GM18502 (cell line): ENCODE measurements at regions not wholly inside any gene's neighbourhood (a gene's known extent, or its start where the extent isn't known, plus 50 kb on each side); places are given as distances from the start of the nearest gene placed in this dataset.

ENCODE experiments used
- ATAC-seq: cut with Tn5 transposase; IDR thresholded peaks from one replicate; pipeline ENCODE4 v1.9.1; 2021; ENCODE audit warnings: mild to moderate bottlenecking; ENCODE audit not compliant: unreplicated experiment, poor library complexity

DNA sequence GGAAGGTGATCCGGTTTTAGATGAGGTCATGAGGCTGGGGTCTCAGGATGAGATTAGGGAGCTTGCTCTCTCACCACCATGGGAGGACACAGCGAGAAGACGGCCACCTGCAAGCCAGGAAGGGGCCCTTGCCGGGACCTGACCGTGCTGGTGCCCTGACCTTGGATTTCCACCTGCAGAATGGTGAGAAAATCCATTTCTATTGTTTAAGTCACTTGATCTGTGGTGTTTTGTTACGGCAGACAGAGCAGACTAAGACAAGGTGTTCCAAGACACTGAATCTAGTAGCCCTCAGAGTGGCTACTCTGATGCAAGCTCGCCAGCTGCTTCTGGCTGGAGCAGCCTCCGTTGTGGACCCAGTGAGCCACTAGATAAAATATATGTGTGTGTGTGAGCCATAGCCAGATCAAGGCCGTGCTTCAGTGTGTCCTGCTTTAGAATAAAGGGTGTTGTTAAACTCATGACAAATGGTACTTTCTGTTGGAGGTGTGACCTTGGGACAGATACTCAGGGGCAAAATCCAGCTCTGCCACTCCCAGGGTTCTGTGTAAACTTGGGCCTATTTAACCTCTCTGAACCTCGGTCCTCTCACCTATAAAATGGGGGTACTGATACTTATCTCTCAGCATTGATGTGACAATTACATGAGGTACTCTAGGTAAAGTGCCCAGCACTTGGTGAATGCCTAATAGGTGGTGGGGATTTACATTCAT lies 67.9 kb upstream of the STX18 start:
- ATAC-seq = no peak

DNA sequence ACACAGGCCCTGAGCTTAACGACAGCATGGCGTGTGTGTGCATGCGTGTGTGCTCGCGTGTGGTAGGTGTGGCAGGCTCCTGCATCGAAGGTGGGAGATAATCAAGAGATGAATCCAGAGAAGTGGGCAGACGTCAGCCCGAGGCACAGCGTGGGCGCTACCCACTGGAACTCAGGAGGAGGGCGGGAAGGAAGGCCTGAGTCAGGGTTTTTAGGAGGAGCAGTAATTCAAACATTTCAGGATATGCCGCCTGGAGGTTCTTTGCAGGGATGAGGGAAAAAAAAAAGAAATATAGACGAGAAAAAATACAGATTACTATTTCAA lies 66.3 kb upstream of the STX18 start:
- ATAC-seq = no peak

DNA sequence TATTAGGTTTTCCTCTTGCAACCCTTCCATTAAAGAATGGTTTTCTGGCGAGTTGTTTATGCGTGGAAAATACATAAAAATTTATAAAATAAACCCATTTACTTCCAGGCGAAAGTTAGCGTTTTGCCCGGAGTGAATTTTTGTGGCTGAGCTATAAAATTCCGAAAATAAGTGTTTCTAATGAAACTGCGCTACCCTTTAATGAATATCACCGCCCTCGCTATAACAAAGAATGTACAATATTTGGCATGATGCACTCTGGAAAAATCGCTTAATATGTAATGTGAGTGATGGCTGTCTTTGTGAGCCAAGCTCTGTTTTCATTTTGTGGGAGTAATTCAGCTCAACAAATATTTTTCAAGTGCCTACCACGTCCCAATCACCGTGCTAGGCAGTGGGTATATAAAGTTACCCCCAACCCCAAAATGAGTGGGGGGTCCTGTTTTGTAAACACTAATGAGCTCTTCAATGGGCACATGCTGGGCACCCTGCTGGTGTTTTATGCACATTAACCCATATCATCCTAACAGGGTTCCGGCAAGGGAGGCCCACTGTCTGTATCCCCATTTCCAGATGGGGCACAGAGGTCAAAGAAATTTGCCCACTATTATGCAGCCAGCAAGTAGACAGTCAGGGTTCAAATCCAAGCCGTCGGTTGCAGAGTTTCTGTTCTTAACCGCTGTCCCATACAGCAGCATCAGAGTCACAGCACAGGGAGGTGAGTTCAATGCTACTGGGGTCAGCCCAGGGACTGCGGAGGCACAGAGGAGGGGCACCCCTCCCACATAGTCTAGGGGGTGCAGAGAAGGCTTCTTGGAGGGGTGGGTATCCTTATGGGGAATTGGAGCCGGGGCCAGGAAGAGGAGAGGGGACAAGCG lies 65.7 kb upstream of the STX18 start:
- ATAC-seq = no peak

DNA sequence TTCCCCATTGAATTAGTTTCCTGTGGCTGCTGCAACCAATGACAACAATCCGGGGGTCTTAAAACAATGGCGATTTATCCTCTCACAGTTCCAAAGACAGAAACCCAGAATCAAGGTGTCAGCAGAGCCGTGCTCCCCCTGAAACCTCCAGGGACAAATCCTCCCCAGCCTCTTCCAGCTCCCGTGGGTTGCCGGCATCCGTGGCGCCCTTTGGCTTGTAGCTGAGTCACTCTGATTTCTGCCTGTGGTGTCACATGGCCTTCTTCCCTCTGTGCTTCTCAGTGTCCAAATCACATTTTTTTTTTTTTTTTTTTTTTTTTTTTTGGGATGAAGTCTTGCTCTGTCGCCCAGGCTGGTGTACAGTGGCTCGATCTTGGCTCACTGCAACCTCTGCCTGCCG lies 64.5 kb upstream of the STX18 start:
- no peak for ATAC-seq

DNA sequence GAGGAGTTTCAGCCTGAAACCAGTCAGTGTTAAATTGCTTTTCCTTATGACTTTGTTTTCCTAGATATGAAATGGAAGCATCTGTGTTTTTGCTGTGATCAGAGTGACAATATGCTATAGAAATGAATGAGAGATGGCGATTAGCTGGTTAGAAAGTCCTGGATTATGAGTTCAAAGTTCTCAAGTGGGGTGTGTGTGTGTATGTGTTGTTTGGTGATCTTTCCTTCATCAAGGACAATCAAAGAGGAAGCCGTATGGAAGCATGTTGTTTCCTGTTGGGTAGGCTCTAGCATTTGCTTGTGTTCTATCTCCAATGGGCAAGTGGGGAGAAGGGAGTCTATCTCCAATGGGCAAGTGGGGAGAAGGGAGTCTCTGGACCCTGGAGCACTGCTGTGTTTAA lies 64.0 kb upstream of the STX18 start:
- no peak for ATAC-seq

DNA sequence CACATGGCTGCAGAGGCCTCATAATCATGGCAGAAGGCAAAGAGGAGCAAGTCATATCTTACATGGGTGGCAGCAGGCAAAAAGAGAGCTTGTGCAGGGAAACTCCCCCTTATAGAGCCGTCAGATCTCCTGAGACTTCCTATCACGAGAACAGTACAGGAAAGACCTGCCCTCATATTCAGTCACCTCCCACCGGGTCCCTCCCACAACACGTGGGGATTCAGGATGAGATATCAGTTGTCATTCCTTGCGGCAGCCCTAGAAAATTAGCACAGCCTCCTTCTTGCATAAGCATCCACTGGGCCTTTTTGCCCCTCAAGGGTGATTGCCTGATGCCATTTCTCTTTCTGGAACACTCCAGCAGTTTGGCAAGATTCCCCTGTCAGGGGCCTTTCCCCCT lies 61.7 kb upstream of the STX18 start:
- ATAC-seq = no peak

DNA sequence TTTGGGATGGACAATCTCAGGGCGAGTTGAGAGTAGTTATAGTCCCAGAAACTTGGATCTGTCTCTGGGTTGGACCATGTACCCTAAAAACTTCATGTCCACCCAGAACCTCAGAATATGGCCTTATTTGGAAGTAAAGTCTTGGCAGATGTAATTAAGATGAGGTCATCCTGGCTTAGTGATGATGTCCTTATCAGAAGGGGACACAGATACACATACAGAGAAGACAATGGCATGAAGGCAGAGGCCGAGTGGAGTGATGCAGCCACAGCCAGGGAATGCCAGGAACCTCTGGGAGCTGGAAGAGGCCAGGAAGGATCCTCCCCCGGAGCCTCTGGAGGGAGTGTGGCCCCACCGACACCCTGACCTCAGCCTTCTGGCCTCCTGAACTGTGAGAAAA lies 61.2 kb upstream of the STX18 start:
- no peak for ATAC-seq

DNA sequence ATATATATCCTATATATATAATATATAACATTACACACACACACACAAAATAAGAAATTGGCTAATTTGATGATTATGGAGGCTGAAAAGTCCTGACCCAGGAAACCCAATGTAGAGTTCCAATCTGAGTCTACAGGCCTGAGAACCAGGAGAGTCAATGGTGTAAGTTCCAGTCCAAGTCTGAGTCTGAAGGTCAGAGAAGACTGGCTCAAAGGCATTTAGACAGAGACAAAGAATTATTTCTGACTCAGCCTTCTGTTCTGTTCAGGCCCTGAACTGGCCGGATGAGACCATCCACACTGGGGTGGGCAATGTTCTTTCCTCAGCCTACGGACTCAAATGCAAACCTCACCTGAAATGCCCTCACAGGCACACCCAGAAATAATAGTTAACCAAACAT lies 60.6 kb upstream of the STX18 start:
- no peak for ATAC-seq

DNA sequence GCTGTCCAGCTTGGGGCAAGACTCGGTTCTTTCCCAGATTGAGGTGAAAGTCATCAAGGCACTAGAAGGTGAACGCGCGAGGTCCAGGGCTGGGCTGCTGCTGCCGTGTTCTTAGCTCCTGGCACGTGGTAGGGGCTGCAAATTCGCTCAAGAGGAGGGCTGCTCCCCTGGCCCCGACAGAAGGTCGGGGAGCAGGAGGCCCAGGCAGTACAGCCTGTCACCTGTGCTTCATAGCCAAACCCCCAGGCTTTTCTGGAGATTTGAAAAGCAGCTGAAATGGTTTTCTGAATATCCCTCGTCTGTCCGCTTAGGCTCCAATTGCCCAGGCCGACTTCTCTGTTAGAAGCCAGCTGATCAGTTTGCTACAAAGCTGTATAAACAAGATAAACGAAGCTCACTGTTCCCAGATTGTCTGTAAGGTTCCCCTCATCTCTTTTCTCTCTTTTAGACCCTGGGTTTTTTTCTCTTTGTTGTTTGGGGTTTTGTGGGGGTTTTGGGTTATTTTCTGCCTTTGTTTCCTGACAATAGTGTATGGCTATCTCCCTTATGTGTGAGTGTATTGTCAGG lies 60.0 kb upstream of the STX18 start:
- ATAC-seq = no peak

DNA sequence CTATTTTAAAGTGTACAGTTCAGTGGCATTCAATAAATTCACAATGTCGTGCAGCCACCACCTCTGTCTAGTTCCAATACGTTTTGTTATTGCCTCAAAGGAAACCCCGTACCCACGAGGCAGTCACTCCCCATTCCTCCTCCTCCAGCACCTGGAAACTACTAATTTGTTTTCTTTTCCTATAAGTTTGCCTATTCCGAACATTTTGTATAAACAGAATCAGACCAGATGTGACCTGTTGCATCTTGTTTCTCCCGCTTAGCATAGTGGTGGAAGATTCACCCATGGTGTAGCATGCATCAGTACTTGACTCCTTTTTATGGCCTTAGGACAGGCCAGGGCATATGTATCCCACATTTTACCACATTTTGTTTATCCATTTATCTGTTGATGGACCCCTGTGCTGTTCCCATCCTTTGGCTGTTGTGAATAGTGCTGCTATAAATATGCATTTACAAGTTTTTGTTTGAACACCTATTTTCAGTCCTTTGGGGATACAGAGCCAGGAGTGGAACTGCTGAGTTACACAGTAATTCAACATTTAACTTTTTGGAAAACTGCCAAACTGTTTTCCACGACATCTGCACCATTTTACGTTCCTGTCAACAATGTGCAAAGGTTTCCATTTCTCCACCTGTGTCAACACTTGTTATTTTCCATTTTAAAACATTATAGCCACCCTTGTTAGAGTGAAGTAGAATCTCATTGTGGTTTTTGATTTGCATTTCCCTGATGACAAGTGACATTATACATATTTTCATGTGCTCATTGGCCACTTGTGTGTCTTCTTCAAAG lies 57.8 kb upstream of the STX18 start:
- ATAC-seq = no peak

DNA sequence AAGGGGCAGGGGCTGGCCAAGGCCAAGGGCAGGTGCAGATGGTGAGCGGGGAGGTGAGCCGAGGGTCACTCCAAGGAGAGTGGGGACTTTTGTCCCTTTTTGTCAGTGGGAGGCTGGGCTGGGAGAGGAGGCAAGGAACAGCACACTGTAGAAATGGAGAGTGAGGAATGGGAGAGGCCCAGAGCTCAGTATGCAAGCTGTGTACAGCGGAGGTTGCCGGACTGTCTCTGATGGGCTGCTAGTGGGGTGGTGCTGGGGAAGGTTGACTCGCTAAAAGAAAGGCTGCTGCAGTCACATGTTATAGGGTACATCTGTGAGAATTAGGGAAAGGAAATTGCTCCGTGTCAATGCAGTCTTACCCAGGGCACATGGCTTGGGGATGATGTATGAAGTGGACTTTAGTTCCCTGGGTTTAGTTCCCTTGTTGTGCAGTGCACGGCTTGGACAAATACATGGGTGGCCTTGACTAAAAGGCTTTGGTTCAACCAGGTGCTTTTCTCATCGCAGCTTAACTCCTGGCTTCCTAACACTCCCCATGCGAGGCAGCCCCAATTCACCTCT lies 57.1 kb upstream of the STX18 start:
- no peak for ATAC-seq

DNA sequence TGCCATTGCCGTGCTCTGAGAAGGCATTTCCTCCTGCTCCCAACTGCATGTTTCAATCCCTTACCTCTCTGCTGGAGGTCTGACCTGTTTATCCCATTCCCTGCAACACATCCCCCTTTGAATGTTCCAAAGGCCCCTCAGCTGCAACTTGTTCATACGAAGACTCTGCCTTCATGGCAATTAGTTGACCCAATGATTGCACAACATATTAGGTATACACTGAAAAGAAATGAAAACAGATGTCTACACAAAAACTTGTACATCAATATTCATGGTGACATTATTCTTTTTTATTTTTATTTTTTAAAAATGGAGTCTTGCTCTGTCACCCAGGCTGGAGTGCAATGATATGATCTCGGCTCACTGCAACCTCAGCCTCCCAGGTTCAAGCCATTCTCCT lies 54.9 kb upstream of the STX18 start:
- no peak for ATAC-seq

DNA sequence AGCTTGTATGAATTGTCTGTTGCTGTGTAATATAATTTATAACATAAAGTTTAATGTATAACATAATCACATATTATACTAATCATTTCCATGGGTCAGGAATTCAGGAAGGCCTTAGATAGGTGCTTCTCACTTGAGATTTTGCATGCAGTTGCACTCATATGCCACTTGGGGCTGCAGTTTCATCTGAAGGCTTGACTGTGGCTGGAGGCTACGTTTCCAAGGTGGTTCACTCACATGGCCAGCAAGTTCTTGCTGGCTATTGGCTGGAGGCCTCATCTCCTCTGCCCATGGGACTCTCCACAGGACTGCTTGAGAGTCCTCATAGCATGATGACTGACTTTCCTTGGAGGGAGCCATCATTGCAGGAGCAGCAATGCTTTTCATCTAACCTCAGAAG lies 53.4 kb upstream of the STX18 start:
- ATAC-seq = no peak

DNA sequence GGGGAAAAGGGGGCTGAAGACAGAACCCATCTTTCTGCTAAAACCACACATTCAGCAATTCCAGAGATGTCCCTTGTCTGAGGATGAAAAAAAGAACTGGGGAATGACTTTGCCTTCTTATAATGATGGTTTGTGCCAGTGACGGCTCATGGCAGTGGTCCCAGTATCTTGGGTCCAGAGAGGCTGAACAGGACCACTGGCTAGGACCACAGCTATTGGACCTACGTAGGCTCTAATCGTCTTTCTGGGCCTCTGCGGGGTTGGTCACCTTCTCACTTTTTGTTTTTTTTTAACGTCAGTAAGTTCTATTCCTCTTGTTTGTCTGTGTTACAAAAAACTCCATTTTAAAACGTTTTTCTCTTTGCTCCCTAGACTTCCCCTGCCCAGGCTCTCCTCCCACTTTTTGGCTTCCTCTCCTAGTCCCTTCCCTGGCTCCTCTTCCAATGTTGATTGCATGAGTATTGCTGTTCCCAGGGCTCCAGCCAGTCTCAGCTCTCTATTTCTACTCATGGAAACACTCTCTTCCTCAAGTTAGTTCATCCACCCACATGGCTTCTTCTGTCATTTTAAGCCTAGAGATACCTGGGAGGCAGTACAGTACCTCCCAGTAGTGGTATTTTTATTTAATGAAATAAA lies 52.6 kb upstream of the STX18 start:
- no peak for ATAC-seq

DNA sequence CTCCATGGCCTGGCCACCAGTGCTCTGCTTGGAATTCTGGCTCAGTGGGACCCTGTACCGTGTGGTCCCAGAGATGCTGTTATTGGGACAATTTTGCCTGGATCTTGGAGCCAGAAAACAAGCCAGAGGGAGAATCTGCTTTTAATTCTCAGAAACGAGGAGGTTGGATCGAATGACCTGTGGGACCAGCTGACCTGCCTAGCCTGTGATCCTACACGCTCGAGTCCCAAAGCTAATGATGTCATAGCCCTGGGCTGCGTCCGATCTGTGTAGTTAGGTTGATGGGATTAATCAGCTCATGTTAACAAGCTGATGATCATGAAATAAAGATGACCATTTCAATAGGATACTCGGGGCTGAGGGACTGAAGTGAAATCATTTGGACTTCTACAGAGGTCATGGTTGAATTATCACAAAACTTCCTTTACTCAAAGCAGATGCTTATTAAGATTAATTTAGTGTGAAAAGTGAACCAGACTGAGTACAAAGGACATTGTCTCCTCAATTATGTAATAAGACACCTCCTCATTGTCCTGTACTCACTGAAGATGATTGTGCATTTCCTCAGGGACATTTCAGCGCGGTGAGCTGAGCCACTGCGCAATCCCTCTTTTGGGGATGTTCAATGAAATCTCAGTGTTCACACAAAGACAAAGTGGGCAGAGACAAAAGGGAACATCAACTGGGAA lies 51.9 kb upstream of the STX18 start:
- ATAC-seq = no peak

DNA sequence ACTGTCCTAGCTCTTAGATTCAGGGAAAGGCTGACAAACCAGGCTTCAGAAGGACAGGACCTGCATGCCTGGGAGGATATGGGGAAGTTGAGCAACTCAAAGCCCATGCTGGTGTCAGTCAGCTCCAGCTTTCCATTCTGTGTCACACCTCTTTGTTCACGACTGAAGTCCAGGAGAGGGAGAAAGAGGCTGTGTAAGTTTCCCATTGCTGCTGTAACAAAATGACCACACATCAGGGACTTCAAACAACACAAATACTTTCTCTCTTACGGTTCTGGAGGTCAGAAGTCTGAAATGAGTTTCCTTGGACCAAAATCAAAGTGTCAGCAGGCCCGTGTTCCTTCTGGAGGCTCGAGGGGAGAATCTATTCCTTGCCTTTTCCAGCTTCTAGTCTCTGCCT lies 50.6 kb upstream of the STX18 start:
- no peak for ATAC-seq
